ENCODE measurements at regions not wholly inside any gene's neighbourhood (a gene's known extent, or its start where the extent isn't known, plus 50 kb on each side); places are given as distances from the start of the nearest gene placed in this dataset.
"Not testable (repeated sequence)": the region's sequence is repeated elsewhere in the genome, so short reads cannot be mapped to it uniquely, and the experiment has no call there.

GRCh38 chr6:14772188-14772587, 473.7 kb upstream of the JARID2 start:
- no peak for DNase-seq (ENCODE audit: low spot score)
- in situ Hi-C loops (cut with MboI; ENCODE audit: low pct_unique_long_range_greater_than_20kb, low sequenced_read_pairs, unreplicated experiment) = no loop called here
- no peak for TF ChIP-seq CTCF (IDR thresholded peaks at IDR 0.05; ENCODE audit: extremely low read depth, insufficient read depth, missing control alignments)

GRCh38 chr6:14775528-14775927, 470.3 kb upstream of the JARID2 start:
- DNase-seq (ENCODE audit: low spot score) = no peak
- in situ Hi-C loops (cut with MboI; ENCODE audit: low pct_unique_long_range_greater_than_20kb, low sequenced_read_pairs, unreplicated experiment) = no loop called here
- no peak for TF ChIP-seq CTCF (IDR thresholded peaks at IDR 0.05; ENCODE audit: extremely low read depth, insufficient read depth, missing control alignments)

- TF ChIP-seq CTCF (IDR thresholded peaks at IDR 0.05; ENCODE audit: extremely low read depth, insufficient read depth, missing control alignments) = no peak
These were observed 469.6 kb upstream of the JARID2 start for GRCh38 chr6:14776307-14776706.

GRCh38 chr6:14781772-14782525, 463.9 kb upstream of the JARID2 start:
- no peak for DNase-seq (ENCODE audit: low spot score)
- in situ Hi-C loops (cut with MboI; ENCODE audit: low pct_unique_long_range_greater_than_20kb, low sequenced_read_pairs, unreplicated experiment) = no loop called here
- no peak for TF ChIP-seq CTCF (IDR thresholded peaks at IDR 0.05; ENCODE audit: extremely low read depth, insufficient read depth, missing control alignments)

More at GRCh38 chr6:14776307-14776706, 469.6 kb upstream of the JARID2 start:
- DNase-seq (ENCODE audit: low spot score) = no peak
- in situ Hi-C loops (cut with MboI; ENCODE audit: low pct_unique_long_range_greater_than_20kb, low sequenced_read_pairs, unreplicated experiment) = no loop called here

GRCh38 chr6:14782921-14783464, 462.9 kb upstream of the JARID2 start:
- in situ Hi-C loops (cut with MboI; ENCODE audit: low pct_unique_long_range_greater_than_20kb, low sequenced_read_pairs, unreplicated experiment) = not testable (repeated sequence)

GRCh38 chr6:14783594-14783993, 462.3 kb upstream of the JARID2 start:
- no peak for TF ChIP-seq CTCF (IDR thresholded peaks at IDR 0.05; ENCODE audit: extremely low read depth, insufficient read depth, missing control alignments)
- DNase-seq (ENCODE audit: low spot score) = no peak
- in situ Hi-C loops (cut with MboI; ENCODE audit: low pct_unique_long_range_greater_than_20kb, low sequenced_read_pairs, unreplicated experiment) = no loop called here

More at GRCh38 chr6:14782921-14783464, 462.9 kb upstream of the JARID2 start:
- DNase-seq (ENCODE audit: low spot score) = not testable (repeated sequence)

Measured in GM13977 (cell line).